C4-2B (cell line): ENCODE measurements at regions not wholly inside any gene's neighbourhood (a gene's known extent, or its start where the extent isn't known, plus 50 kb on each side); places are given as distances from the start of the nearest gene placed in this dataset.

Source experiments
- ZFX ChIP-seq: fragments of 450-650 bp; IDR thresholded peaks from 2 replicates; pipeline ENCODE4 v1.6.1; 2017
- TF ChIP-seq, protein P1 (sequence below): fragments of 450-650 bp; conservative IDR thresholded peaks from 2 replicates; pipeline ENCODE4 v1.5.1; 2017; ENCODE audit warnings: mild to moderate bottlenecking

DNA sequence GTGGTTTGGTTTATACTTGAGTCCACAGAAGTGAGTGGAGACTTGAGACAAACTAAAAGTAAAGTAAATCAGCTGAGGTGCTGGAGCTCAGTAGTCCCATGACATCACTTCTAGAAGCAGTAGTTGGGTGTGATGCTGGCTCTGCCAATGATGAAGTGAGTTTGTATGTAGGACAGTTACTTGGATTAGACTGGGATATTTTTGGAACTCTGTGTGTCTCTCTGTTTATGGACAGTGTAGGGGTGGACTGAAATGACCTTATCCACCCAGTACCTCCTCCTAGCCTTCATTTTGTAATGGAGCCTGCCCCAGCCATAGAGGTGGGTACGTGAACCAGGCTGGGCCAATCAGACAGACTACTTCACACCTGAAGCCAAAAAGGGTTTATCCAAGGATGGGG is 52.2 kb downstream of the POLR1D start:
- TF ChIP-seq, protein P1, sequence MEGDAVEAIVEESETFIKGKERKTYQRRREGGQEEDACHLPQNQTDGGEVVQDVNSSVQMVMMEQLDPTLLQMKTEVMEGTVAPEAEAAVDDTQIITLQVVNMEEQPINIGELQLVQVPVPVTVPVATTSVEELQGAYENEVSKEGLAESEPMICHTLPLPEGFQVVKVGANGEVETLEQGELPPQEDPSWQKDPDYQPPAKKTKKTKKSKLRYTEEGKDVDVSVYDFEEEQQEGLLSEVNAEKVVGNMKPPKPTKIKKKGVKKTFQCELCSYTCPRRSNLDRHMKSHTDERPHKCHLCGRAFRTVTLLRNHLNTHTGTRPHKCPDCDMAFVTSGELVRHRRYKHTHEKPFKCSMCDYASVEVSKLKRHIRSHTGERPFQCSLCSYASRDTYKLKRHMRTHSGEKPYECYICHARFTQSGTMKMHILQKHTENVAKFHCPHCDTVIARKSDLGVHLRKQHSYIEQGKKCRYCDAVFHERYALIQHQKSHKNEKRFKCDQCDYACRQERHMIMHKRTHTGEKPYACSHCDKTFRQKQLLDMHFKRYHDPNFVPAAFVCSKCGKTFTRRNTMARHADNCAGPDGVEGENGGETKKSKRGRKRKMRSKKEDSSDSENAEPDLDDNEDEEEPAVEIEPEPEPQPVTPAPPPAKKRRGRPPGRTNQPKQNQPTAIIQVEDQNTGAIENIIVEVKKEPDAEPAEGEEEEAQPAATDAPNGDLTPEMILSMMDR, result no peak
- no peak for TF ChIP-seq ZFX
